GM18519 (cell line): ENCODE measurements at regions not wholly inside any gene's neighbourhood (a gene's known extent, or its start where the extent isn't known, plus 50 kb on each side); places are given as distances from the start of the nearest gene placed in this dataset.

Source experiments
- ATAC-seq: cut with Tn5 transposase; IDR thresholded peaks from one replicate; pipeline ENCODE4 v1.9.1; 2021; ENCODE audit warnings: mild to moderate bottlenecking, moderate library complexity; ENCODE audit not compliant: unreplicated experiment, low FRiP score

DNA sequence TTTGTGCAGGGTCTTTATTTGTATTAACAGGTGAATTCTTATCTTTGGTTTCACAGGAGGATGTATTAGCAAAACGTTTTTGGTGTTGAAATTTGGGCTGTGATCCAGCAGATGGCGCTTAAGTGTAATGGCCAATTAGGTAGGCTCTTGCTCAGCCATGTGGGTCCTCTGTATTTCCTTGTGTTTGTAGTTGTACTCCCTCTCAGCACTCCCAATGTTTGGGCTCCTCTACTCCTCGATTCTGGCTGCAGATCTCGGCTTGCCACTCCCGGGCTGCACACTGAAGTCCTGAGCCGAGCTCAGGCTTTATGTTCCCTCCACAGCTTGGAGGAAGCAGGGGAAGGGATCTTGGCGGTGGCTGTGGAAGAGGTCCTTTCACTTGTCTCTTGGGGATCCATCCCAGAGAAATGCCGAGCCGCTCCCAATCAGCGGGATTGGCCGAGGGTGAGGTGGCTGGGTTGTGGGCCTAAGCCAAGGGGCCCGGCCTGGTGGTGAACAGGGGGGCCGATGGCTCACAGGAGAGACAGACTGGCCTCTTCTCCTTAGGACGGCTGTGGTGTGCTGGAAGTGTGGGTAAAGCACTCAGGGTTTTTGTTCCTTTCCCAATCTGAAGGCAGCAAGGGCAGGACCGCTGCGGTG, 133.7 kb downstream of the AEBP2 start:
- peak; percentile 80 for ATAC-seq

DNA sequence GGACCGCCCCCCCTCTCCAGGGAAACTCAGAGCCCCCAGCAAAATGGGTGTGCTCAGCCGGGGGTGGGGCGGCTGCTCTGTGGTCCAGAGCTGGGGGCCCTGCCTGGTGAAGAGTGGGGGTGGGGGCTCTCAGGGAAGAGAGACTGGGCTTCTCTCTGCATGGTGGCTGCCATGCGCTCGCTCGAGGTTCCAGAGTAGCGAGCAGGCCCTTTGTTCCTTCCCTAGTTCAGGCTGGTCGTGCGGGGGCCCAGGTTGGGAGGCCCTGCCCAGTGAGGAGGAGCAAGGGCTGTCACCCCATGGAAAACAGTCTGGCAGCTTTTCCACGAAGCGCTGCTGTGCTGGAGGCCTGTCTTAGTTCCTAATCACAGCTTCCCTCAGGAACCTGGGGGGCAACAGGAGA, 134.6 kb downstream of the AEBP2 start:
- ATAC-seq = no peak

DNA sequence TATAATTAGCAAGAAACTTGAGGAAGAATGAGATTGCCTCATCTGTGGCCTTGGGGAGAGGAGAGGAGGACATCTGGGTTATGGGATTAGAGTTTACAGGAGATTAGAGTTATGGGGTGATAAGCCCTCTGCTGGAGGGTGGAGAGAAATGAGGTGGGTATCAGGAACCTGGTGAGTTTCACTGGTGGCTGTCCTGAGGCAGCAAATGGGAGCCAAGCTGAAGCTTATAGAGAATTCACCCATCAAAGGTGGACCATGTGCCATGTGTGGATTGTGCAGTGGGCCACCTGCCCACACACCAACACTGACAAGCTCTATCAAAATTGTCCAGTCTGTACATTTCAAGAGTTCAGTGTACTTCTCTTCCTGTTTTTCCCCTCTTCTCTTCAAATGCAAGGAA, 135.3 kb downstream of the AEBP2 start:
- no peak for ATAC-seq

DNA sequence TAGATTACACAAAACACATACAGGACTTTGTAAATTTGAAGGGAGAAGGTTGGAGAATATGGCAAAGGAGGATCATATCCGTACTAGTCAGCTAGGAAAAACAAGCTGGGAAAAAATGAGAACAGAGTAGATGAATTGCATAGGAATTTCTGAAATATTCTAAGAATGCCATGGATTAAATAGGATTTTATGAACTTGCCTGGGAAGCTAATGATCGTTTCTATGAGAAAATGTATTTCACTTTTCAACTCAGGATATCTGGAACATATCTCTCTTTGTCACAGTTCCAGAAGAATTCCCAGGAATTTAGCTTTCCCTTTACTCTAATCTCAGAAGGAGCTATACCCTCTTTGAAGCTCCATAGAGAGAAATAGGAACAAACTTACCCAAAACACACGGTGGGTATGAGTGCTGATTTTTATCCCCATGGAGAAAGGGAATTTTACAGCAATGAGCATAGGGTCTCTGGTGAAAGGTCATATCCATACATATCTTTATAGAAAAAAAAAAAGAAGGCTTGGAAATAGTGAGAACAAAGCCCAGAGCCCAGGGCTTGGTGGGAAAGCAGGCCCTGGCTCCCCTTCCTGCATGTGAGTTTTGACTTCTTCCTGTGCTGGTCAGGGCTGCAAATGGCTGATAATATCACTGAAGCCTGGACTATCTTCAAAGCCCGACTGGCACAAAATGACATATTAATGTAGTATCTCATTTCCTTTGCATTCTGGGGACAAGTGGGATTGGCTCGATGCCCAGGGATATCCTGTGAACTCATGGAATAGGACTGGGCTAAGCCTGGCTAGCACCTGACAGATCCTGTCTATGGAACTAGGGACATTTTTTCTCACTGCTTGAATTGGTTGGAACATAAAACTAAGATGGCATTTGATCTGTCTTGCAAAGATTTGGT, 136.3 kb downstream of the AEBP2 start:
- ATAC-seq = no peak

DNA sequence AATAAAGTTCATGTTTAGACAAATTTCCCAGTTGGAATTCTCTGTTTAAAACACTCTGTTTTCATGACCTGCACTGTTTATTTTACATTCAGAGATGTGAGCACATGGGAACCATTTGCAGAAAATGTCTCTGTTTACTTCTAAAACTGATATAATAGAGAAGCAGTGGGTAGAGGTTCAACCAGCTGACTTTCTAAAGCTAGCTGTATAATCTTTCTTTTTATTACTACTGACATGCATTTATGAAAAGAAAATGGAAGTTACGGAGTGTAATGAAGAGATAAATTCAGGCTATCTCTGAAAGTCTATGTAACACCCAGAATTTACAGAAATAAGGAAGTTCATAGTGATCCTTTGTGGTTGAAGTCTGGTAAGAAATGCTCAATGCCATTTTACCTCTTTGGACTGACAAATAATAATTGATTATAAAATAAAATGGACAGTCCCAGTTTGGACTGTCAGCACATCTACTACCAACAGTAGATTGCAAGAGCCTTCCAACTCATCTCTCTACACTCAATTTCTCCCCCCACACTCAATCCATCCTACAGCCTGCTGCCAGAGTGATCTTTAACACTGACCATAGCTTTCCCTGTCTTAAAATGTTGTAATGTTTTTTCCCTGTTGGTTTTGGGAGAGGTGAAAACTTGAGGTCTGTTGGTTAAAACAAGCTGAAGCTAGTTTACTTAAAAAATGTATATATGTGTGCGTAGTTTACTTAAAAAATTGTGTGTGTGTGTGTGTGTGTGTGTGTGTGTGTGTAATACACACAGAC, 137.4 kb downstream of the AEBP2 start:
- ATAC-seq = no peak

DNA sequence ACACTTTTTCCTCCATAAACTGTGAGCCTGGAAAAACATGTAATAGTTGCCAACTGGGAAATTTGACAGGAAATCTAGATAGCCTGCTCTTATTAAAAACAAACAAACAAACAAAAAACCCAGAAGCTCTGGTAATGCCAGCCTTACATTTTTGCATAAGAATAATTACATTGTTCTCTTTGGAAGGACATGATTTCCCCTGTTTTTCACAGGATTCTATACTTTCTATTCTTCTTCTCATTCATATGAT, 137.9 kb downstream of the AEBP2 start:
- no peak for ATAC-seq

DNA sequence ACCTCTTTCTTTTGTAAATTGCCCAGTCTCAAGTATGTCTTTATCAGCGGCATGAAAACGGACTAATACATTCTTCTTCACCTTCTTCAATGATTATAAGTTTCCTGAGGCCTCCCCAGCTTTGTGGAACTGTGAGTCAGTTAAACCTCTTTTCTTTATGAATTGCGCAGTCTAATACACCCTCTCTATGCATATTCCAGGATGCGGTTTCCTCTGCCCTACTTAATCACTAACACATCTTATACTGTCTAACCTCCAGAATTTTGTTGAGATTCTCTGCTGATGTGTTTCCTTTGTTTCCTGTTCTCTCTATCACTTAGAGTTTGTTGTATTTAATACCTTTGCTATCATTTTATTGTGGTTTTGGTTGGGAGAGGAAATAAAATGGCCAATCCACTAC, 145.4 kb downstream of the AEBP2 start:
- no peak for ATAC-seq

DNA sequence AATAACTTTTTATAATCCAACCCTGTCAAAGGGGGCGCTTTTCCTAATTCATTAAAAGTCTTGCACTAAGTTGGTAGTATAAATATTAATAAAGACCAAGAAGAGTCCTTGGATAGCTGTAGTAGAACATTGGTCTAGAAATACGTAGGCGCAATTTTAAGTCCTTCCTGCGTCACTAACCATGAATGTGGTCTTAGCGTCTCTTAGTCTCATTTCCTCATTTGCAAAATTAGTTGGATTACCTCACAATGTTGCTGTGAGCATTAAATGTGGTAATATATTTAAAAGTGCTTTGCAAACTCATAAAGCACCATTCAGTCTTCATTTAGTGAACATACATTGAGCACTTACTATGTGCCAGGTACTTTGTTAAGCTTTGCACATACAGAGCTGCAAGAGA, 149.7 kb downstream of the AEBP2 start:
- peak; percentile 64 for ATAC-seq

DNA sequence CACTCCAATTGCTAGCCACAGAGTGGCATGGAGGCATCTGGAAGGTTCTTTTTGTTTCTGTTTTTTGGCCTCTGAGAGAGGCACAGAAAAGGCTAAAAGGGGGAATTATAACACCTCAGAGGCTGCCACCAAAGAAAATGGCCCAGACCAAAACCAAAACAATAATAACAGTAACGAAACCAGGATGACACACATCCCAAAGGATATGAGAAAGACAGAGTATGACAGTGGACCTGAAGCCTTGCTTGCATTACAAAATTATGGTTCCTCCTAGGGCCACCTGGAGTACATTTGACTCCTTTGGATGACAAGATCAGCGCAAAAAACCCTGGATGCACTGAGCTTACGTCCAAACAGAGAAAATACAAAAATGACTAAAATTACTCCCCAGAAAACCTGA, 152.7 kb downstream of the AEBP2 start:
- no peak for ATAC-seq

DNA sequence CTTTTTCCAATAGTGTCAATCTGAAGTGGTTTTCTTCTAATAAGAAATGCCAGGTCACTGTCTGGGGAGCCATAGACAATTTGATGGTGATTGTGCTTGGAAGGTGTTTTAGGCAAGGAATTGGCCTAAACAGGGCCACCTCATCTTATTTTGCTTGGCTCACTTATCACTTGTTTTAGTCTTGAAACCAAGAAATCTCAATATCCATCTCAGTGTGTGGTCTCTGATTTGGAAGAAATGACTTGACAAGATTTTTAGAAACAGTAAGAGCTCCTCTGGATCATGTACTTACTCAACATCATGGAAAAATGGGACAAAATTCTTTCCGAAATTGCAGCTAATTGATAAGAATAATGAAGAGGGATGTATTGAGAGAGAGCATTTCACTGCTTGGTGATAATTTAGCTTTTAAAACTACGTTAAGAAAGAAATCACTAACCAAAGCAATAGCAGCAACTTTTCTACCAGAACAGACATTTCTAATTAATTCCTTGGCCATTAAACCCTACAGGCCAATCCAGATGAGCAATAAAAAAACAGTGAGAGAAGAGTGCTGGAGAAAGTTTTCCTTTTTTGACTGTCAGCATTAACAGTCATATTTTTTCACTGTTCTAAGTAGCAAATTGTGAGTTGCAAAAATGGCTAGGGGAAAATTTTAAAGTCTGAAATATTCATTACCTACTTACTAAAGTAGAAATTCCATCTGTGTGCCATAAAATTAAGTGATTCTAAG, 157.3 kb downstream of the AEBP2 start:
- ATAC-seq = no peak

DNA sequence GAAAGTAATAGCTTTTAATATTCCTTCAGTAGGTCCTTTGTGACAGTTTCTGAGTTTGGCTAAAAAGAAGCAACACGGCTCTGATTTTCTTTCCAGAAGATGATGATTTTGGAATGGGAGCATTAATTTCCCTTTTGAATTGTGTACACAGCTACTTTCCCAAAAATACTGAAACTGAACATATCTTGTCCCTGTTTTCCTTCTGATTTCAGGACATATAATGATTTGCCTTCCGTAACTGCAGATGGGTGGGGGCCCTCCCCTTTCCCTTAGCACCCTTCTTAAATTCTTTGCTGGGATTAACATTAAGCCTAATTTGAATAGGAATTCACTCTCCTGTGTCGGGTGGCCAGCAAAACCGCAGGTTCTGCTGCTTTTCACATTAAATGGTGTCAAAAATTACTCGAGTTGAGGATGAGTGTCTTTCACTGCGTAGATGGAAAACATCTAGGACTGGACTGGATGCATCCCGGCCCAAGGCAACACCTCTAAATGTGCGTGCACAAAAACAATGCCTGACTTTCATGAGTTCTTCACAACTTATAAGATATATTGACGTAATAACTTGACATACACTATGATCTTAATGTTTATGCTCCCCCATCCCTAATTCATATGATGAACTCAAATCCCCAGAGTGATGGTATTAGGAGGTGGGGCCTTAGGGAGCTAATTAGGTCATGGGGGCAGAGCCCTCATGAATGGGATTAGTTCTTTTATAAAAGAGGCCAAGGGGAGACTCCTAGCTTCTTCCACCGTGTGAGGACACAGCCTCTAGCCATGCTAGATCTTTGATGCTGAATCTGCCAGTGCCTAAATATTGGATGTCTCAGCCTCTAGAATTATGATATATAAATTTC, 158.1 kb downstream of the AEBP2 start:
- ATAC-seq = no peak

DNA sequence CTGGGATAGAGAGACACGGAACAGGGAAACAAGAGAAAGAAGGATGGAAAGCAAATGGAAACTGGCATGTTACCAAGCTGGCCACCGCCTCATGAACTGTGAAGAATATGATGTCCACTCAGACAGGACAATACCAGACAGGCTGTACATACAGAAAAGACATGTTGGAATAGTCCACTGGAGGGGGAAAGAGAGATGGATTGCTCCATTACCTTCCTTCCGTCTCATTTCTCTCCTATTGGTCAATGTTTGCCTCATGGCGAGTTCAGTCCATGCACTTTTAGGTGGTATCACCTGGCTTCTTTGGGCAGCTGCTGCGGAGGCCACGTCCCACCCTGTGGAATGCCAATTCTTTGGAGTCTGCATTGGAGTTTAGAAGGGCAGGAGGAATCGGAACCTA, 166.4 kb downstream of the AEBP2 start:
- ATAC-seq = no peak

DNA sequence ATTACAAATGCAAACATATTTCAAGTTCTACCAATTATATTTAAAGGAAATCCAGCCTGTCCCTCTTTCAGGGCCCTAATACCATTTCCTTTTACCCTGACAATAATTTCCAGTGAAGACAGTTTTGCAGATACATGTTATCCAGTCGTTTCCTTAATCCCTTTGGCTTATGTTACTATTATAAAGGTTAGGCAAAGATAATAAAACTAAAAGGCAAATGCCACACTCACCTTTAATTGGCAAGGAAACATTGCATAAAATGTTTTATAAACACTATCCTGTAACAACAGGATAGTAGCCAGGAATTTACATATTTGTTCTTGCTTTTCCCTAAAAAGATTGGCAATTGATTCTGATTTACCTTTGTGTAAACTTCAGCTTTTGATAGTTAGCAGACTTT, 168.7 kb downstream of the AEBP2 start:
- ATAC-seq = no peak

DNA sequence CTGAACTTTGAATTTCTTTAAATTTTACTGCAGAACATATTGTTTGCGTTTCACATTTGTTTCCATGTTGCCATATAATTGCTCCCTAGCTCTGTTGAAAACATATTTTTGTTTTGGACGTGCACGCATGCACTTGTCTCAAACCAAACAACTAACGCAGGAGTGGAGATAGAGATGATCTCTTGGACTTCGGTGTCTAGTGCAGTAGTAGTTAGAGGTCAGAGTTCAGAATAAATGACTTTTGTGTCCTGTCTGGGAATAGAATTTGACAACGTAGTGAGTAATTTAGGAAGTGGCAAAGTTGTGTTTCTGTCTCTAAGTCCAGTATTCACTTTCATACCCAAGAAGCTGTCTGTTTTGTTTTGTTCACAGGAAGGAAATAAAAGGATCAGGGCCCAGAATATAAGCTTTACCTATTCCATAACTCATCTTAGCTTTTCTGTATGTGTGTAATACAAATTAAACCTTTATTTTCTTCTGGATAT, 173.8 kb downstream of the AEBP2 start:
- ATAC-seq = no peak

DNA sequence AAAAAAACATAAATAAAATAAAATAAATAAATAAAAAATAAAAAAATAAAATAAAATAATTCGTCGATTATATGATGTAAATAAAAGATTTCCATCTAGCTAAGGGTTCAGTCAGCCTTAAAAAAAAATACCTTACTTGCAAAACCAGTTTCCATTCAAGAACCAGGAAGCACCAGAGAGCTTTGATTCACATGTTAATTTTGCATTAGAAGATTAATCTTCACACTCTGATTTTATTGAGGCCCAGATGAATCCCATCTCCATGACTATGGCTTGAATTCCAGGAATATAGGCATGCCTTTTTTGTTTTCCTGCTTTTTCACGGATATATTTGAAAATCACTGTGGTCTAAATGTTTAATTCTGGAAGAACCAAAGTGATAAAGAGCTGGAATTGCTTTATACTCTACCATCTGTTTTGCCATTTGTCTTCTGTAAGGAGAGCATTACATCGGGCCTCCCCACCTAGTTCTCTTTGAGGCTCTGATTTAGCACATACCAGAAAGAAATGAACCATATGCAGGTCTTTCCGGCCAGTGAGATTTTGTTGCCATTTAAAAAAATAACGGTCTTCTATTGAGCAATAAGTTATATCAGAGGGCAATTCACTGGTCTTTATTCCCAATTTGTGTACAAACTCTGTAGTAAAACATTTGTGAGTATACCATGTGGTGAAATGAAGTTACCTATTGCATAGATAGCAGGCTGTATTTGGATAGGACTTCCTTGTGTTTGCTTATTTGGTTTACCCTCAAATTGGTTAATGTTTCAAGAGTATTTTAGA, 175.5 kb downstream of the AEBP2 start:
- no peak for ATAC-seq

DNA sequence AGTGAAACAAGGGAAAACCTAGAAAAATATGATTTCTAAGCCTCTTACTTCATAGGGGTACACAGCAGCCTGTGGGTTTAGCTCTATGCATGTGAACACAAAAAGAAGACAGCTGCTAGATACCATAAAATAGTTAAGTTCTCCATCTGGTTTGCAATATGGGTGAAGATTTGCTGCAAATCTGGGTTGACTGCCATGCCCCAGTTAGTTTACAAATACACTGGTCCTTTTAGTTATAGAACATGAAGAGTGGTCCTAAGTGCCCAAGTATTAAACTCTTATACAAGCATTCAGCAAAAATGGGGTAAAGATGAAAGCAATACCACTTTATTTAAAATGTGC, 176.1 kb downstream of the AEBP2 start:
- no peak for ATAC-seq

DNA sequence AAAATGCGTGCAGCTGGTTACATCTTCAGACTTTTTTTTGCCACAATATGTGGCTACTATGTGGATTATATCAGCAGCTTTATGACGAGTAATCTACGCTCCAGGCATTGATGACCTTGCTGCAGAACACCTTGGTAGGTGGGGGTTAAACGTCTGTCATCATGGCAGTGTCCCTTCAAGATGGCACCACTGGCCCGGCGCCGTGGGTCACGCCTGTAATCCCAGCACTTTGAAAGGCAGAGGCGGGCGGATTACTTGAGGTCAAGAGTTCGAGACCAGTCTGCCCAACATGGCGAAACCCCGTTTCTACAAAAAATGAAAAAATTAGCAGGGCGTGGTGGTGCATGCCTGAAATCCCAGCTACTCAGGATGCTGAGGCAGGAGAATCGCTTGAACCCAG, 177.5 kb downstream of the AEBP2 start:
- ATAC-seq = no peak

DNA sequence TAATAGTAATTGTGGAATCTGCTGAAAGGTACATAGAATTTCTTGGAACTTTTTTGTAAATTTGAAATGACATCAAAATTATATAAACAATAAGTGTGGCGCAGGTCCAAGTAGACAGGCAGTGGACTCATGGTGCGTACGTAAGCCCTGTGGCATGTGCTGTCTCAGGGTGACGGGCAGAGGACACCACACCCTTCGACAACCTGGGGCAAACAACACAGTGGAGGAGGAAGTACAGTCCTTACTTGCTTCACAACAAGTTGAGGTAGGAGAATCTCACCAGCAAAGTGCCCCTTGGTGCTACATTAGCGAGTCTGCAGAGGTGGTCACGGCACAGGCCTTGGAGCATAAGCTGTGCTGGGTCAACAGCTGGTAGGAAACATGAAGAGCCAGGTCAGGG, 180.9 kb downstream of the AEBP2 start:
- ATAC-seq = no peak

DNA sequence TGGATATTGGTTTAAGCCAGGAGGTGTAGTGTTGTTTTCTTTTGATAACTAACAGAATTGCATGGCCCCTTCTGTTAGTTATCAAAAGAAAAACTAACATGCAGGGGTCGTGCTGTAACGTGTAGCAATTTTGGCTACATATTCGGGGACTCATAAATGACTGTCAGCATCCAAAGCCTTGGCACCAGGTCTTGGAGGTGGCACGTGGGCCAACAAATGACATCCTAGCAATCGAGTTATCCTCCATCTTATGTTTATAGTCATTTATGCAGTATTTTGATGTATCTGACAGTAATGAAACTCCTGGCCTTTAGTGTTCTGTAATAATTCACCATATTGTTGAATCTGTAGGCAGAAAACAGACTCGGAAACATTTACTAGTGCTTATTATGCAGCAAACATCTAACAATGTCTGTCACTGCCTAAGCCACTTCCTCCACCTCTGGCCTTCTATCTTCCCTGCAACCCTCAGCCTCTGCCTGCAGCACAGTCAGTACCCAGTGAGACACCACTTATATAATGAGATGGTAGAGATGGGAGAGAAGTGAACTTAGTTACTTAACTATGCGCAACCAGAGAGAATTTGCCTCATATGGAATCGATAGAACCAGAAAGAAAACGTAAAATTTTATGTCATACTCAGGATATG, 184.6 kb downstream of the AEBP2 start:
- ATAC-seq = no peak
